GM12891 (cell line): ENCODE measurements at regions not wholly inside any gene's neighbourhood (a gene's known extent, or its start where the extent isn't known, plus 50 kb on each side); places are given as distances from the start of the nearest gene placed in this dataset.
"Not testable (repeated sequence)": the region's sequence is repeated elsewhere in the genome, so short reads cannot be mapped to it uniquely, and the experiment has no call there.

Experiments
- DNase-seq: peaks from one replicate; pipeline ENCODE4 v3.0.0; 2011; ENCODE audit warnings: low spot score; ENCODE audit not compliant: insufficient read length
- FAIRE-seq: peaks from 2 replicates; lab custom pipeline; 2011; peaks lifted over from hg19 to GRCh38; lab: Jason Lieb, UNC
- PAX5 ChIP-seq: IDR thresholded peaks from 2 replicates; pipeline ENCODE4 v1.6.1; 2011; ENCODE audit warnings: low read length, moderate library complexity, mild to moderate bottlenecking; ENCODE audit not compliant: insufficient read depth, severe bottlenecking
- POLR2A ChIP-seq: IDR thresholded peaks from 2 replicates; pipeline ENCODE4 v1.6.1; 2011; ENCODE audit warnings: low read depth, low read length, control low read depth
- POLR2AphosphoS5 ChIP-seq: IDR thresholded peaks from 2 replicates; pipeline ENCODE4 v1.6.1; 2011; ENCODE audit warnings: low read depth, low read length, control low read depth
- POU2F2 ChIP-seq: IDR thresholded peaks from 2 replicates; pipeline ENCODE4 v1.6.1; 2011; ENCODE audit warnings: low read depth, mild to moderate bottlenecking, control low read depth, low read length, moderate library complexity
- SPI1 ChIP-seq: IDR thresholded peaks from 2 replicates; pipeline ENCODE4 v1.6.1; 2011; ENCODE audit warnings: low read depth, low read length, control low read depth
- TAF1 ChIP-seq: IDR thresholded peaks from 2 replicates; pipeline ENCODE4 v1.6.1; 2011; ENCODE audit warnings: low read depth, low read length, control low read depth

GRCh38 chr1:188642704-188643103, 1814.0 kb downstream of the PLA2G4A start:
- FAIRE-seq (no peak), DNase-seq (no peak)
- TF ChIP-seq POLR2AphosphoS5 (no peak), TAF1 (no peak), POU2F2 (no peak), PAX5 (no peak), SPI1 (no peak), POLR2A (no peak)

- DNase-seq: no peak
- TF ChIP-seq POLR2A: no peak
- FAIRE-seq: no peak
These were observed 1823.9 kb downstream of the PLA2G4A start for GRCh38 chr1:188652678-188653077.

- not testable (repeated sequence) for FAIRE-seq
These were observed 1821.7 kb downstream of the BRINP3 start for GRCh38 chr1:188655966-188656365.

GRCh38 chr1:188660572-188660971, 1817.1 kb downstream of the BRINP3 start:
- TF ChIP-seq TAF1 (no peak), PAX5 (no peak), POLR2AphosphoS5 (no peak), POLR2A (no peak), POU2F2 (no peak), SPI1 (no peak)
- FAIRE-seq (no peak), DNase-seq (no peak)

More at GRCh38 chr1:188655966-188656365, 1821.7 kb downstream of the BRINP3 start:
- DNase-seq: not testable (repeated sequence)

- DNase-seq (no peak), FAIRE-seq (no peak)
- TF ChIP-seq PAX5: no peak
- no peak for TF ChIP-seq POU2F2
- no peak for TF ChIP-seq POLR2A
- TF ChIP-seq SPI1: no peak
- TF ChIP-seq TAF1: no peak
- TF ChIP-seq POLR2AphosphoS5: no peak
These were observed 1812.2 kb downstream of the BRINP3 start for GRCh38 chr1:188665477-188665876.

GRCh38 chr1:188668083-188668482, 1809.6 kb downstream of the BRINP3 start:
- FAIRE-seq (no peak), DNase-seq (no peak)
- no peak for TF ChIP-seq POU2F2
- no peak for TF ChIP-seq POLR2A
- no peak for TF ChIP-seq POLR2AphosphoS5
- TF ChIP-seq TAF1: no peak
- TF ChIP-seq SPI1: no peak
- no peak for TF ChIP-seq PAX5

- TF ChIP-seq POLR2A (no peak), PAX5 (no peak), POLR2AphosphoS5 (no peak), TAF1 (no peak), POU2F2 (no peak), SPI1 (no peak)
- FAIRE-seq: no peak
- no peak for DNase-seq
These were observed 1807.8 kb downstream of the BRINP3 start for GRCh38 chr1:188669728-188670382.

- FAIRE-seq (no peak), DNase-seq (no peak)
- TF ChIP-seq POLR2AphosphoS5 (no peak), POU2F2 (no peak), POLR2A (no peak), PAX5 (no peak), SPI1 (no peak), TAF1 (no peak)
These were observed 1806.8 kb downstream of the BRINP3 start for GRCh38 chr1:188670837-188671236.

GRCh38 chr1:188672153-188672552, 1805.5 kb downstream of the BRINP3 start:
- no peak for TF ChIP-seq POLR2AphosphoS5
- TF ChIP-seq POU2F2: no peak
- no peak for TF ChIP-seq POLR2A
- TF ChIP-seq SPI1: no peak
- TF ChIP-seq TAF1: no peak
- no peak for TF ChIP-seq PAX5
- FAIRE-seq (no peak), DNase-seq (no peak)

- no peak for DNase-seq
- TF ChIP-seq TAF1 (no peak), SPI1 (no peak), PAX5 (no peak), POLR2A (no peak), POU2F2 (no peak), POLR2AphosphoS5 (no peak)
- no peak for FAIRE-seq
These were observed 1788.1 kb downstream of the BRINP3 start for GRCh38 chr1:188689542-188689941.
